NCI-H82 treated with DMSO at 0.1 percent for 48 hours (cell line): ENCODE measurements at regions not wholly inside any gene's neighbourhood (a gene's known extent, or its start where the extent isn't known, plus 50 kb on each side); places are given as distances from the start of the nearest gene placed in this dataset.
"Not testable (repeated sequence)": the region's sequence is repeated elsewhere in the genome, so short reads cannot be mapped to it uniquely, and the experiment has no call there.

ENCODE experiments used
- DNase-seq: peaks from one replicate; lab custom pipeline; 2025; ENCODE audit not compliant: unreplicated experiment; lab: John Stamatoyannopoulos, UW

DNA sequence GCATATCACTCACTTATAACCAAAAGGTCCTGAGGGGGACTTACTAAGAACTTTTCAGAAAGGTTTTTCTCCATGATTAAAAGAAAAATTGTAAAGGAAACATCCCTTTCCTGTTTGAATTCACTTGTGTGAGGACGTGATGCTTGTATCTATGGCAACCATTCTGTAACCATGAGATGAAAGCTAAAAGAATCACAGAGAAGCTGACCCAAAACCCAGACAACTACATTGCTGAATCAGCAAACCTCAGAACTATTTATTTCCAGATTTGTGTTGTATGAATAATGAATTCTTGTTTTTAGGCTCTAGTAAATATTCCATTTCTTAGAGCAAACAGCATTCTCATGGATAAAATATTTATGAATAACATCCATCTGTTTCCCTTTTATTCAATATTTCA, 91.2 kb downstream of the RCHY1 start:
- DNase-seq = no peak

DNA sequence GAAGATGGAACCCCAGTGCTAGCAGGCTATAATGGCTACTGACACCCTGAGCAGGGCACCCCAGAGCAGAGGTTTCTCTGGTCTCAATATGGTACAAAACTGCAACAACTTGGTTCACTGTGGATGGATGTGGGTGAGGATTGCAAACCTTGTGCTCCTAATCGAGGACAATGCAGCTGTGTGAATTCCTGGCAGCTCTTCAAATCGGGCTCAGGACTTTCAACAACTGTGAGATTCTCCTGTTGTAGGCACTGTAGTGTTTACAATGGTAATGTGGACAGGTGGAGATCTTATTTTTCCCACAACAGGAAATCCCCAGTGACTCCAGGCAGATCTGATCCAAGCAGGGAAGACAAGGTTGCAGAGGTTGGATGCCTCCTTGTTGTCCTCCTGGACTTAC, 101.5 kb downstream of the RCHY1 start:
- no peak for DNase-seq

- no peak for DNase-seq
Observed at GRCh38 chr4:75398501-75398900, 115.7 kb downstream of the RCHY1 start.

DNA sequence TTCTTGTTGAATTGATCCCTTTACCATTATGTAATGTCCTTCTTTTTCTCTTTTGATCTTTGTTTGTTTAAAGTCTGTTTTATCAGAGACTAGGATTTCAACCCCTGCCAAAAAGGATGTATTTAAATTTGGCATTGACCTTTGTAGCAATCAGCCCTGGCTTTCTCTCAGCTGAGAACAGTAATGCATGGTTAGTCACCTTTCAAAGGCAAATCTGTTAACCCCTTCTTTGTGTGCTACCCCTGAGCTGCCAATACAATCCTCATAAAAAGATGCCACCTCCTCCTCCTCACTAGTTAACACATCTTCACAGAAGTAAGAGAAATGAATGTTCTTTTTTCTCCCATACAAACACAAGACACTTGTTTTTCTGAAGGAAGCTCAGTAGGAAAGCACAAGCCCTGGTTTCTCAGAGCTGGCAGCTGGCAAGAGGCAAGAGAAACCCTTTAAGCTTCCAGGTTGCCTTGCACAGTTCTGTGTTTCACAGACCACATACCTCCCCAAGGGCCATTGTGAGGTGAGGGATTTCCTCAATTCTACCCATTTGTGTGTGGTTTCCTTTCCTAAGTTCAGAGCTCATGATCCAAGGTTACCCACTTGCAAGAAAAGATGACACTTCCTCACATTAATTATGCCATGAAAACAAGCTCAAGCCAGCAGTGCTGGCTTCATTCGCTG, 122.6 kb downstream of the RCHY1 start:
- DNase-seq = no peak

DNA sequence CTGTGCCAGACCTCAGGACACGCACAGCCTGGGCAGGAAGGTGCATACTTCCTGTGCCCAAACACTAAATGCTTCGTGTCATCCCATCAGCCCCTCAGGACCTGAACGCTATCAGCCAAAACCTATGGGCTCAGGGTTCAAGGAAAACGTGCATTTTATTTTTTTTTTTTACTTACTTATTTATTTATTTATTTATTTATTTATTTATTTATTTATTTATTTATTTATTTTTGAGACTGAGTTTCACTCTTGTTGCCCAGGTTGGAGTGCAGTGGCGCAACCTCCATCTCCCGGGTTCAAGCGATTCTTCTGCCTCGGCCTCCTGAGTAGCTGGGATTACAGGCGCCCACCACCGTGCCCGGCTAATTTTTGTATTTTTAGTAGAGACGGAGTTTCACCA, 127.8 kb downstream of the RCHY1 start:
- not testable (repeated sequence) for DNase-seq

GRCh38 chr4:75385106-75385505, 129.1 kb downstream of the RCHY1 start:
- DNase-seq = no peak

GRCh38 chr4:75376543-75376942, 137.7 kb downstream of the RCHY1 start:
- no peak for DNase-seq

DNA sequence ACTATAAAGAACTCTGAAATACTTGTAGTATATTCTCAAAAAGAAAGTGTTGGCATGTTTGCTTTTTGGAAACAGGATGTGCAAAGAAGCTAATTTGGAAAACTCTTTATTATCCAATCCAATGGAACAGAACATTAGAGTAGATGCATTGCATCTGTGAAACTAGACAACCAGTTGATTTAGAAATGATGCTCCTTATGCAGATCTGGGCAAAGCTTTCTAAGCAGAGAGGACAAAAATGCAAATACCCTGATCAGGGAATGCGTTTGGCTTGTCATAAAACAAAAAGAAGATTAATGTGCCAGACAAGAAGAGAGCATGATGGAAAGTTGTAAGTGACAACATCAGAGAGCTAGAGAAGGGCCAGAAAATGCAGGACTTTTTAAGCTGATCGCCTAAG, 142.3 kb downstream of the RCHY1 start:
- no peak for DNase-seq

- no peak for DNase-seq
Observed at GRCh38 chr4:75370576-75370975, 143.6 kb downstream of the RCHY1 start.

- DNase-seq = no peak
Observed at GRCh38 chr4:75345423-75345822, 168.8 kb downstream of the RCHY1 start.

DNA sequence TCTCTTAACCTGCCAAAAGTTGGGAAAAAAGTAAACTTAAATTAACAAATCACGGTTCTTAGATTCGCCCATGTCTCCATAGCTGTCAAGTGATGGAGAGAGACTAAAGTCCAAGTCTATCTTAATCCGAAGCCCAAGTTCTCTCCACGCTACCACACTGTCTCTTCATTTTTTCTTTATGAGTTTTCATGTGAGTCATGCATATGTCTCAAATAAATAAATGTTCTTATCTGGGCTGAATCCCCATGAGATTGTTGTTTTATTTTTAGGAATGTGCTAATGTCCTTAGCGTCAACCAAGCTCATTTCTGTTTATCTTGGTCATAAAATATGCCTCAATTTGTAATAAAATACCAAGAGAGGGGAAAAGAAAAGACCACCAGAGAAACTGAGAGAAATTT, 169.3 kb downstream of the RCHY1 start:
- DNase-seq = no peak

GRCh38 chr4:75343333-75343732, 170.9 kb downstream of the RCHY1 start:
- no peak for DNase-seq

GRCh38 chr4:75340561-75340960, 173.6 kb downstream of the RCHY1 start:
- no peak for DNase-seq

GRCh38 chr4:75338352-75338880, 175.8 kb downstream of the RCHY1 start:
- no peak for DNase-seq

DNA sequence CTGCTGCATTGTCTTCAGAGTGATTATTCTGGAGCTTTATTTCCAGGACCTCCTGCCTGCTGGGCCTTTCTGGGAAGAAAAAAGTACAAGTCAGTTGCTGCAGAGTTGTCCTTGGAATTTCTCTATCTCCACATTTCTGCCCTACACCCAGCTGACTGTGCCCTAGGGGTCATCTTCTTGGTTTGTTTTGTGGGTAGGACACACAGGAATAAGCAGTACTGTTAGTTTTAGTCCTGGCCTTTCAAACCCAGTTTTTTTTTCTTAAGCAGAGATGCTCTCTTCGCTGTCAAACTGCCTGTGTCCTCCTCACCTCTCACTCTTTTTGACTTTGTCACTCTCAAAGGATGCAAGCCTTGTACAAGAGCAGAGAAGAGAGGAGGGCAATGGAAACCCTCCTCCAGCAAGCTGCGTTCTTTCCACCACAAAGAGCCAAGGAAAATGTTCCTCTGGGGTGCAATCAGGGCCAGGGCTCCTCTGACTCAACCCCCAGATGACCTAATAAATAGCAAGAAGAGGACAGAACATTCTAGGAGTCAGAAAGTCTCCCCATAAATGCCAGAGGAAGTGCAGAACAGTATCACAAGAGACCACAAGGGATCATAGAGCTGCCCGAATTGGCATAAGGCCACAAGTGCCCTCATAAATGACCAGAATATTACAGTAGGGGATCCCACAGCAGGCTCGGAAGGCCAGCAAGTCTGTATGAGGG, 186.2 kb downstream of the RCHY1 start:
- no peak for DNase-seq

GRCh38 chr4:75325318-75325979, 188.8 kb downstream of the RCHY1 start:
- DNase-seq = no peak

- no peak for DNase-seq
Observed at GRCh38 chr4:75321484-75321883, 192.7 kb downstream of the RCHY1 start.

DNA sequence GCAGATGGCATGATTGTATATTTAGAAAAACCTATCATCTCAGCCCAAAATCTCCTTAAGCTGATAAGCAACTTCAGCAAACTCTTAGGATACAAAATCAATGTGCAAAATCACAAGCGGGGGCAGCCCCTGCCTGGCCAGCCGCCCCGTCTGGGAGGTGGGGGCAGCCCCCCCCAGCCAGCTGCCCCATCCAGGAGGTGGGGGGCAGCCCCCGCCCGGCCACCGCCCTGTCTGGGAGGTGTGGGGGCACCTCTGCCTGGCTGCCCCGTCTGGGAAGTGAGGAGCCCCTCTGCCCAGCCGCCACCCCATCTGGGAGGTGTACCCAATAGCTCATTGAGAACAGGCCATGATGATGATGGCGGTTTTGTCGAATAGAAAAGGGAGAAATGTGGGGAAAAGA, 196.6 kb downstream of the RCHY1 start:
- DNase-seq = not testable (repeated sequence)

- no peak for DNase-seq
Observed at GRCh38 chr4:75308049-75308448, 206.2 kb downstream of the RCHY1 start.

GRCh38 chr4:75306506-75306905, 207.7 kb downstream of the RCHY1 start:
- DNase-seq = no peak

GRCh38 chr4:75302648-75303047, 211.6 kb downstream of the RCHY1 start:
- DNase-seq = no peak
